ENCODE measurements at regions not wholly inside any gene's neighbourhood (a gene's known extent, or its start where the extent isn't known, plus 50 kb on each side); places are given as distances from the start of the nearest gene placed in this dataset.

- H3K36me3 ChIP-seq (ENCODE audit: insufficient read depth, low read length): no peaks in the 10 kb centered on the region
- H3F3A ChIP-seq (ENCODE audit: low read depth): no peaks in the 10 kb centered on the region
- H3K9ac ChIP-seq (ENCODE audit: low read depth, low read length, poor library complexity, severe bottlenecking): no peak overlapping the region
- TF ChIP-seq CTCF (conservative IDR thresholded peaks at IDR 0.05; ENCODE audit: low read length) (no peak), EZH2phosphoT487 (IDR thresholded peaks at IDR 0.05; ENCODE audit: borderline replicate concordance) (no peak)
- H2AFZ ChIP-seq (ENCODE audit: low read length): no peak overlapping the region
- no peaks in the 10 kb centered on the region for H3K9me3 ChIP-seq (ENCODE audit: insufficient read depth, low read depth, low read length)
- no peaks in the 10 kb centered on the region for H3K9me2 ChIP-seq (replicated peaks; ENCODE audit: low read depth, low read length)
- H3K4me2 ChIP-seq (ENCODE audit: low read depth, low read length, poor library complexity, severe bottlenecking): no peak overlapping the region
- no peaks in the 10 kb centered on the region for H4K20me1 ChIP-seq (ENCODE audit: insufficient read depth, low read length, poor library complexity, severe bottlenecking)
- H3K79me2 ChIP-seq (ENCODE audit: insufficient read depth, low read length): no peaks in the 10 kb centered on the region
- H3K4me1 ChIP-seq (ENCODE audit: insufficient read depth, low read length, poor library complexity, severe bottlenecking): no peaks in the 10 kb centered on the region
- H3K4me3 ChIP-seq (ENCODE audit: low read length, poor library complexity, severe bottlenecking): no peak overlapping the region
- no peaks in the 10 kb centered on the region for H3K27me3 ChIP-seq (ENCODE audit: insufficient read depth, low read length, poor library complexity, severe bottlenecking)
Measured at GRCh38 chr10:3350617-3351258, 178.2 kb upstream of the PITRM1 start.

GRCh38 chr10:3350205-3350604 is 177.6 kb upstream of the PITRM1 start:
- H3K9me3 ChIP-seq (ENCODE audit: insufficient read depth, low read depth, low read length): no peaks in the 10 kb centered on the region
- TF ChIP-seq CTCF (conservative IDR thresholded peaks at IDR 0.05; ENCODE audit: low read length): no peak
- no peak for TF ChIP-seq EZH2phosphoT487 (IDR thresholded peaks at IDR 0.05; ENCODE audit: borderline replicate concordance)
- no peak overlapping the region for H3K9ac ChIP-seq (ENCODE audit: low read depth, low read length, poor library complexity, severe bottlenecking)
- H3F3A ChIP-seq (ENCODE audit: low read depth): no peaks in the 10 kb centered on the region
- no peaks in the 10 kb centered on the region for H3K9me2 ChIP-seq (replicated peaks; ENCODE audit: low read depth, low read length)
- H3K79me2 ChIP-seq (ENCODE audit: insufficient read depth, low read length): no peaks in the 10 kb centered on the region
- H3K27me3 ChIP-seq (ENCODE audit: insufficient read depth, low read length, poor library complexity, severe bottlenecking): no peaks in the 10 kb centered on the region
- no peak overlapping the region for H2AFZ ChIP-seq (ENCODE audit: low read length)
- no peak overlapping the region for H3K4me2 ChIP-seq (ENCODE audit: low read depth, low read length, poor library complexity, severe bottlenecking)
- no peaks in the 10 kb centered on the region for H4K20me1 ChIP-seq (ENCODE audit: insufficient read depth, low read length, poor library complexity, severe bottlenecking)
- H3K4me1 ChIP-seq (ENCODE audit: insufficient read depth, low read length, poor library complexity, severe bottlenecking): no peaks in the 10 kb centered on the region
- no peak overlapping the region for H3K4me3 ChIP-seq (ENCODE audit: low read length, poor library complexity, severe bottlenecking)
- no peaks in the 10 kb centered on the region for H3K36me3 ChIP-seq (ENCODE audit: insufficient read depth, low read length)

- Histone ChIP-seq H3K79me2 (ENCODE audit: insufficient read depth, low read length) (no peaks in the 10 kb centered on the region), H3K36me3 (ENCODE audit: insufficient read depth, low read length) (no peaks in the 10 kb centered on the region), H3K4me3 (ENCODE audit: low read length, poor library complexity, severe bottlenecking) (no peak overlapping the region), H3K9me2 (replicated peaks; ENCODE audit: low read depth, low read length) (no peaks in the 10 kb centered on the region), H3K4me1 (ENCODE audit: insufficient read depth, low read length, poor library complexity, severe bottlenecking) (no peaks in the 10 kb centered on the region), H3K27me3 (ENCODE audit: insufficient read depth, low read length, poor library complexity, severe bottlenecking) (no peaks in the 10 kb centered on the region), H3K9ac (ENCODE audit: low read depth, low read length, poor library complexity, severe bottlenecking) (no peak overlapping the region), H3F3A (ENCODE audit: low read depth) (no peaks in the 10 kb centered on the region), H4K20me1 (ENCODE audit: insufficient read depth, low read length, poor library complexity, severe bottlenecking) (no peaks in the 10 kb centered on the region), H3K9me3 (ENCODE audit: insufficient read depth, low read depth, low read length) (no peaks in the 10 kb centered on the region), H2AFZ (ENCODE audit: low read length) (no peak overlapping the region), H3K4me2 (ENCODE audit: low read depth, low read length, poor library complexity, severe bottlenecking) (no peak overlapping the region)
- TF ChIP-seq EZH2phosphoT487 (IDR thresholded peaks at IDR 0.05; ENCODE audit: borderline replicate concordance) (no peak), CTCF (conservative IDR thresholded peaks at IDR 0.05; ENCODE audit: low read length) (no peak)
Measured at GRCh38 chr10:3348564-3348963, 176.0 kb upstream of the PITRM1 start.
